ENCODE measurements at regions not wholly inside any gene's neighbourhood (a gene's known extent, or its start where the extent isn't known, plus 50 kb on each side); places are given as distances from the start of the nearest gene placed in this dataset.

DNA sequence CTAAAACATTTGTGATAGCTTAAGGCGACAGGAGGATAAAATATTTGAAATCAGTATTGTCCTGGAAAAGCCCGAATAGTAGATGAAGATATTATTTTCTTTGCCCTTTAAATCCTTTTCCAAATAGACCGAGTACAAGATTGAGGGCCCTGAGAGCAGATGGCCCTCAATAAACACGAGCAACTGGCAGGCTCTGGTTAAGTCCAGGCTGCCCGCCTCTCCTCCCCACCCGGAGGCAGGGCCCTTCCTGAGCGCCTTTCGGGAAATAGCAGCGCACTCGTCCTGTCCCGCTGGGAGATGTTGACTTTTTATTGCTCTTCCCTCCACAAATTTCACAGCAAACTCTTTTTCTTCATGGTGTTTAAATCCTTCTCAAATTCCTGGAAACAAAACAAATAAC lies 50.8 kb upstream of the MAX start:
- Histone ChIP-seq H3K36me3 (no peaks in the 10 kb centered on the region), H3K9me3 (ENCODE audit: severe bottlenecking) (no peaks in the 10 kb centered on the region), H3K27ac (peak overlapping the region; percentile 55), H3K4me3 (ENCODE audit: low read depth, low read length) (no peak overlapping the region), H3K27me3 (ENCODE audit: insufficient read depth, low read depth, severe bottlenecking) (no peaks in the 10 kb centered on the region)
- peak; percentile 78 for DNase-seq
- TF ChIP-seq, protein P1, sequence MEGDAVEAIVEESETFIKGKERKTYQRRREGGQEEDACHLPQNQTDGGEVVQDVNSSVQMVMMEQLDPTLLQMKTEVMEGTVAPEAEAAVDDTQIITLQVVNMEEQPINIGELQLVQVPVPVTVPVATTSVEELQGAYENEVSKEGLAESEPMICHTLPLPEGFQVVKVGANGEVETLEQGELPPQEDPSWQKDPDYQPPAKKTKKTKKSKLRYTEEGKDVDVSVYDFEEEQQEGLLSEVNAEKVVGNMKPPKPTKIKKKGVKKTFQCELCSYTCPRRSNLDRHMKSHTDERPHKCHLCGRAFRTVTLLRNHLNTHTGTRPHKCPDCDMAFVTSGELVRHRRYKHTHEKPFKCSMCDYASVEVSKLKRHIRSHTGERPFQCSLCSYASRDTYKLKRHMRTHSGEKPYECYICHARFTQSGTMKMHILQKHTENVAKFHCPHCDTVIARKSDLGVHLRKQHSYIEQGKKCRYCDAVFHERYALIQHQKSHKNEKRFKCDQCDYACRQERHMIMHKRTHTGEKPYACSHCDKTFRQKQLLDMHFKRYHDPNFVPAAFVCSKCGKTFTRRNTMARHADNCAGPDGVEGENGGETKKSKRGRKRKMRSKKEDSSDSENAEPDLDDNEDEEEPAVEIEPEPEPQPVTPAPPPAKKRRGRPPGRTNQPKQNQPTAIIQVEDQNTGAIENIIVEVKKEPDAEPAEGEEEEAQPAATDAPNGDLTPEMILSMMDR (IDR thresholded peaks at IDR 0.05; ENCODE audit: low read depth, low read length) = no peak

DNA sequence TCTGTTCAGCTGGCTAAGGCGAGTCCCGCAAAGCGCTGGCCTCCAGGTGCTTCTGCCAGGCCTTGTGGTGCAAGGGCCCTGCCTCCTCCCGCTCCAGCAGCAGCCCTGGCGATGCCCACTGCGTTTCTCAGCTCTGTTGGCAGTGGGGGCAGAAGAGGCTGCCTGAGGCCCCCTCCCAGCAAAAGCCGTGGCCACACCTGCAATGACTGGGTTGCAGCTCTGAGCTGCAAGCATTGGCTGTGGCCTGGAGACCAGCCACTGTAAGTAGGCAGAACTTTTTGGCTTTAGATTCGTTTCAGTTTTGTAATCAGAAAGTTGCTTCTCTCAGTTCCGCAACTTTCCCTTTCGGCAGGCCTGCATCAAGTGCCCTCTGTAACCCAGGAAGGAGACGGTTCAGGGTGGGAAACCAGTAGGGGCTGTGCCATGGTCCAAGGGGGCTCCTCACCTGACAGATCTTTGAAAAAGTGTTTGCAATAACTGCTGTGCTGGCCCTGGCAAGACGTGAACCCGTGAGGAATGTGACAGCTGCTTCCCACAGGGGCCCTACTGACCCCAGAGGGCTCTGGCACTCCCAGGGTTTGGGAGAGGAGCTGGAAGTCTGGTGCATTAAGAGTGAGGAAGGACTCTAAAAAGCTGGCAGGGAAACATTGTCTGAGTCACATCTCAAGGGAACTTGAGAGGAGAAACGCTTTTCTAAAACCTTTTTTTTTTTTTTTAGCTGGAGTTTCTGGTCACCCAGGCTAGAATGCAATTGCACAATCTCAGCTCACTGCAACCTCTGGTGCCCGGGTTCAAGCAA lies 54.5 kb upstream of the MAX start:
- TF ChIP-seq, protein P1 (IDR thresholded peaks at IDR 0.05; ENCODE audit: low read depth, low read length) = no peak
- Histone ChIP-seq H3K9me3 (ENCODE audit: severe bottlenecking) (no peaks in the 10 kb centered on the region), H3K4me3 (ENCODE audit: low read depth, low read length) (no peak overlapping the region), H3K27ac (no peak overlapping the region), H3K36me3 (no peaks in the 10 kb centered on the region), H3K27me3 (ENCODE audit: insufficient read depth, low read depth, severe bottlenecking) (no peaks in the 10 kb centered on the region)
- no peak for DNase-seq

DNA sequence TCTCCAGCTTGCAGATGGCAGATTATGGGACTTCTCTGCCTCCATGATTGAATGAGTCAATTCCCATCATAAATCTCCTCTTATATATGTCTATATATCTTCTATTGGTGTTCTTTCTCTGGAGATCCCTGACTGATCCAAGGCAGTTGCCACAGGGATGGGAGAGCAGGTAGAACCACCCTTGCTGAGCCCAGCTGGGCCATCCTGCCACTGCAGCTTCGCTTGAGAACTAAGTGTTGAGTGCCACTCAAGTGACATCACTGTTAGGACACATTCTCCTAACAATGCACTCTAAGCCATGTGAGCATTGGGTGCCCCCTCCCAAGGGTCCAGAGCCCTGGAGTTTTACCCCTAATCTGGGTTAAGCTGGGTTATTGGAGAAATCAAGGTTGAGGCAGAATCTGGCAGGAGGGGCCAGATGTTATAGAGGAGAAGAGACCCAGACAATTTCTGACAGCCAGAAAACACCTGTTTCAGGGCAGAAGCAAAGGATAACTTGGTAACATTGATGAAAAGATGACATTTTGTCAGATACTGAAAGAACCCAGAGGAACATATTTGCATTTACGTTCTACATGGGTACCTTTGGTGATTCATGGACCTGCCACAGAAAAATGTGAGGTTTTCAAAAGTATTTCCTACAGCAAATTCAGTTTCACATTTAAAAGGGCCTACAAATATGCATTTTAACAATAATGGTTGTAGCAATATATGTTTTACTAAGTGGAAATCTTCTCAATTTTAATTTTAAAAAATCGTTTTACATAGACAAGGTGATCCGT lies 57.2 kb upstream of the MAX start:
- no peaks in the 10 kb centered on the region for H3K27me3 ChIP-seq (ENCODE audit: insufficient read depth, low read depth, severe bottlenecking)
- H3K36me3 ChIP-seq = no peaks in the 10 kb centered on the region
- no peak overlapping the region for H3K27ac ChIP-seq
- DNase-seq = no peak
- no peaks in the 10 kb centered on the region for H3K9me3 ChIP-seq (ENCODE audit: severe bottlenecking)
- H3K4me3 ChIP-seq (ENCODE audit: low read depth, low read length) = no peak overlapping the region
- TF ChIP-seq, protein P1 (IDR thresholded peaks at IDR 0.05; ENCODE audit: low read depth, low read length) = no peak

DNA sequence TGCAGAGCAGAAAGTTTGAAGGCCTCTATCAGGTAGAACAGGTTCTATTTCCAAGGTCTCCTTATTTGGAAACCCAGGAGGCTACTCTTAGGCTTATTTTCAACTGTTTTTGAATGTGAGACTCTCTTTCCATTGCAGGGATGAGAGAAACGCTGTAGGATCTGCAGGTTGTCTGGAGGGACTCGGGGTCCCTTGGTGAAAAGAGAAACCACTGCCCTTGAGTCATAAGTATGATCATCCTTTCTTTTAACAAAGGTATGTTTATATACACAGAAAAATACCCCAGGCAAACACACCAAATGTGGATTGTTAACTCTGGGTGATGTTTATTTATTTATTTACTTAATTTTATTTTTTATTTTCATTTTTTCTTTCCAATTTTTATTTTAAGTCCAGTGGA lies 57.8 kb upstream of the MAX start:
- Histone ChIP-seq H3K4me3 (ENCODE audit: low read depth, low read length) (no peak overlapping the region), H3K27ac (no peak overlapping the region), H3K36me3 (no peaks in the 10 kb centered on the region), H3K9me3 (ENCODE audit: severe bottlenecking) (no peaks in the 10 kb centered on the region), H3K27me3 (ENCODE audit: insufficient read depth, low read depth, severe bottlenecking) (no peaks in the 10 kb centered on the region)
- no peak for DNase-seq
- TF ChIP-seq, protein P1 (IDR thresholded peaks at IDR 0.05; ENCODE audit: low read depth, low read length) = no peak

DNA sequence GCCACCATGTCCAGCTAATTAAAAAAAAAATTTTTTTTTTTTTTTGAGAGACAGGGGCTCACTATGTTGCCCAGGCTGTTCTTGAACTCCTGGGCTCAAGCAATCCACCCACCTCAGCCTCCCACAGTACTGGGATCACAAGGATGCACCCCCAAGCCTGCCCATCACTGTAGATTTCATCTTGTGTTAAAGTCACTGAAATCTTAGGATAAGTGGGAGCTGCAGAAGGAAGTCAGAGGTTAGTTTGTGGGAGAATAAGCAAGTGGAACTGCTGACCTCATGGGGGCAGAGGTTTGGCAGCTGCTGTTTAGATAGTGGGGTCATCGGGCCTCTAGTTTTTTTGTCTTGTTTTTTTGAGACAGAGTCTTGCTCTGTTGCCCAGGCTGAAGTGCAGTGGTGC lies 59.7 kb upstream of the MAX start:
- Histone ChIP-seq H3K9me3 (ENCODE audit: severe bottlenecking) (no peaks in the 10 kb centered on the region), H3K4me3 (ENCODE audit: low read depth, low read length) (no peak overlapping the region), H3K27ac (no peak overlapping the region), H3K27me3 (ENCODE audit: insufficient read depth, low read depth, severe bottlenecking) (no peaks in the 10 kb centered on the region), H3K36me3 (no peaks in the 10 kb centered on the region)
- DNase-seq = no peak
- TF ChIP-seq, protein P1 (IDR thresholded peaks at IDR 0.05; ENCODE audit: low read depth, low read length) = no peak

Data from WERI-Rb-1 (cell line).